ENCODE measurements at regions not wholly inside any gene's neighbourhood (a gene's known extent, or its start where the extent isn't known, plus 50 kb on each side); places are given as distances from the start of the nearest gene placed in this dataset.

- no peak for TF ChIP-seq CTCF (conservative IDR thresholded peaks at IDR 0.05 in 1 of 2, IDR thresholded peaks at IDR 0.05 in 1 of 2; ENCODE audit: extremely low read depth in 1 of 2, insufficient read depth in 1 of 2, low read depth in 1 of 2, low read length in 2 of 2)
- TF ChIP-seq EZH2 (IDR thresholded peaks at IDR 0.05; ENCODE audit: borderline replicate concordance, low read length): no peak
These were observed 927.7 kb upstream of the MBL2 start for GRCh38 chr10:53700278-53700677.
